IPS DF 6.9 (cell line): ENCODE measurements at regions not wholly inside any gene's neighbourhood (a gene's known extent, or its start where the extent isn't known, plus 50 kb on each side); places are given as distances from the start of the nearest gene placed in this dataset.
"Not testable (repeated sequence)": the region's sequence is repeated elsewhere in the genome, so short reads cannot be mapped to it uniquely, and the experiment has no call there.

Source experiments
- DNase-seq: peaks from one replicate; pipeline ENCODE4 v3.0.0-alpha.2; 2013; ENCODE audit warnings: low read depth, low spot score
- H3K27ac ChIP-seq: one replicate; pipeline ENCODE4 v1.5.1; 2013; ENCODE audit warnings: low read length, control low read depth
- H3K27me3 ChIP-seq: 2 replicates; pipeline ENCODE4 v1.6.1; 2013; ENCODE audit warnings: mild to moderate bottlenecking, low read length; ENCODE audit not compliant: control insufficient read depth, insufficient read depth
- H3K36me3 ChIP-seq: 2 replicates; pipeline ENCODE4 v1.6.1; 2013; ENCODE audit warnings: low read length; ENCODE audit not compliant: control insufficient read depth, insufficient read depth
- H3K4me1 ChIP-seq: 2 replicates; pipeline ENCODE4 v1.6.1; 2013; ENCODE audit warnings: low read length; ENCODE audit not compliant: control insufficient read depth, insufficient read depth
- H3K4me3 ChIP-seq: 2 replicates; pipeline ENCODE4 v1.5.1; 2013; ENCODE audit warnings: mild to moderate bottlenecking, low read length
- H3K9me3 ChIP-seq: 2 replicates; pipeline ENCODE4 v1.6.1; 2013; ENCODE audit warnings: low read length, inconsistent platforms; ENCODE audit not compliant: control insufficient read depth, insufficient read depth
- WGBS: extraction: QIAGEN DNeasy Blood & Tissue Kit; methylation state at CpG from one replicate; pipeline ENCODE4 v1.1.7; 2013; ENCODE audit warnings: mixed read lengths, missing lambda C conversion rate; ENCODE audit not compliant: insufficient read length, insufficient coverage; 5-methylcytosine and 5-hydroxymethylcytosine counted together

DNA sequence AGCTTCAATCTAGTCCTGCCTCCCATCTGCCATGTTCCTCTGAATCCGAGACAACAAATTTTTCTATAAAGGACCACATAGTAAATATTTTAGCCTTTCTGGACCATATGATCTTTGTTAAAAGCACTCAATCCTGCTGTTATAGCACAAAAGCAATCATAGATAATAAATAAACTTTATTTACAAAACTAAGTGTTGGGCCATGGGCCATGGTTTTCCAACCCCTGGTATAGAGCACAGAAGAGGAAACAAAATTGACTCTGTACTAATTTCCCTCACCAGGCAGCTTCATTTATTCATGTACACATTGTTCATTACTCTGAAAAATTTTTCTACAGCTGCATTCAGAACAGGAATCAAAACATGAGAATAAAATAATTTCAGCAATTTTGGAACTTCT lies 288.9 kb downstream of the AGTPBP1 start:
- no CpG with 5 or more reads among the region's 1 CpG for WGBS
- Histone ChIP-seq H3K36me3 (no peaks in the 10 kb centered on the region), H3K27ac (no peak overlapping the region), H3K4me3 (no peak overlapping the region), H3K4me1 (no peaks in the 10 kb centered on the region), H3K9me3 (no peaks in the 10 kb centered on the region), H3K27me3 (no peaks in the 10 kb centered on the region)
- no peak for DNase-seq

DNA sequence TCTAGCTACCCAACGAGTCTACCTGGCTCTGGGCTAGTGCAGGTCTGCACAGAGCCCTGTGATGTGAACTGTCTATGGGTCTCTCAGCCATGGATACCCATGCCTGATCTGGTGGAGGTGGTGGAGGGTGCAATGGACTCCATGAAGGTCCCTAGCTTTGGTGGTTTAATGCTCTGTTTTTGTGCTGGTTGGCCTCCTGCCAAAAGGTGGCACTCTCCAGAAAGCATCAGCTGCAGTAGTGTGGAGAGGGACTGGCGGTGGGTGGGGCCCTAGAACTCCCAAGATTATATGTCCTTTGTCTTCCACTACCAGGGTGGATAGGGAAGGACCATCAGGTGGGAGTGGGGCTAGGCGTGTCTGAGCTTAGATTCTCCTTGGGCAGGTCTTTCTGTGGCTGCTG lies 290.1 kb downstream of the AGTPBP1 start:
- no peak overlapping the region for H3K27ac ChIP-seq
- no peak for DNase-seq
- no peaks in the 10 kb centered on the region for H3K36me3 ChIP-seq
- H3K4me3 ChIP-seq = no peak overlapping the region
- no peaks in the 10 kb centered on the region for H3K4me1 ChIP-seq
- no peaks in the 10 kb centered on the region for H3K27me3 ChIP-seq
- H3K9me3 ChIP-seq = no peaks in the 10 kb centered on the region
- WGBS = no CpG with 5 or more reads among the region's 3 CpGs

DNA sequence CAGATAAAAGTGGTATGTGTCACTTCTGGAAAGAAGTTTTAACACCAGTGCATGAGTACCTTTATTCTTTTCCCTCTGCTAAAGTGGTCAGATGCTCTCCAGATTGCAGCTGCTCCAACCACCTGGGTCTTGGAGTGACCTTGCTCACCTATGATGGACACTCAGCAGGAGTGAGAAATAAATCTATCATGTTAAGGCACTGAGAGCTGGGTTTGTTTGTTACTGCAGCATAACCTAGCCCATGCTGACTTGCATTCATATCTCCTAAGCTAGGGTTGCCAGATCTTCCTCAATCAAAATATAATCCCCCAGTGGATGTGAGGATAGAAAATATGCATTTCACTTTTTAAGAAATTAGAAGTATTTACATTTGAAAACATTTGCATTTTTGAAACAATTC lies 295.9 kb downstream of the AGTPBP1 start:
- H3K27me3 ChIP-seq = no peaks in the 10 kb centered on the region
- H3K27ac ChIP-seq = no peak overlapping the region
- no peaks in the 10 kb centered on the region for H3K9me3 ChIP-seq
- no peaks in the 10 kb centered on the region for H3K36me3 ChIP-seq
- DNase-seq = no peak
- H3K4me1 ChIP-seq = no peaks in the 10 kb centered on the region
- H3K4me3 ChIP-seq = no peak overlapping the region

DNA sequence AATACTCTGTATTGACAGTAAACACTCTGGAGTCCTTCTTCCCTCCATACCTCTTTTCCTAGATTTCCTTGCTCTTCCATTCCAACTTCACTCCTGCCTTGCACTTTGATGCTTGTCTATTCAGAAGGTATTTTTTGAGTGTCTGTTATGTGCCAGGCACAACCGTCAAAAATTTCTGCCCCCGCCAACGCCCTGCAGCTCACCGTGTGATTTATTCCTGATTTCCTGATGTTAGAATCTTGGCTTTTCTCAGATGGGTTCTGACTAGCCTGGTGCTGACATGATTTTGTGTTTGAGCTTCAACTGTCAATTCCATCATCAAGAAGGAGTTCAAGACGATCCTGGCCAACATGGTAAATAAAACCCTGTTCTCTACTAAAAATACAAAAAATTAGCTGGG lies 297.5 kb downstream of the AGTPBP1 start:
- Histone ChIP-seq H3K27ac (no peak overlapping the region), H3K36me3 (no peaks in the 10 kb centered on the region), H3K4me1 (no peaks in the 10 kb centered on the region), H3K9me3 (no peaks in the 10 kb centered on the region), H3K4me3 (no peak overlapping the region), H3K27me3 (no peaks in the 10 kb centered on the region)
- DNase-seq = no peak
- WGBS = no CpG with 5 or more reads among the region's 5 CpGs

DNA sequence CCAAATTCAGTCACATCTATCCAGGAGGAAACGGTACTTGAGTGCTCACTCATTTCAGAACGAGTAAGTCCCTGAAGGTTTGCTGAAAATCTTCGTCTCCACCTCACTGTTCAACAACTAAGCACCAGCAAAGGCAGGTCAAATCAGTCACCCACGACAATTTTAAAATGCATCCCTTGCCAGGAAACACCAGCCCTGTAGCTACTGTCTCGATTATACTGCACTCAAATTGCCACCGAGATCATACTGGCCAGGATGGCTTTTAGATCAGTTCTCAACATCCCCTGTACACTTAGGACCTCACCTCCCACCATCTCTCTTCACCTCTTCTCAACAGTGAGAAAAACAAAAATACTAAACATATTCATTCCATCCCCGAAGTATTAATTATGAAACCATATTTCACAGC lies 298.6 kb downstream of the AGTPBP1 start:
- Histone ChIP-seq H3K4me3 (no peak overlapping the region), H3K27ac (no peak overlapping the region), H3K27me3 (no peaks in the 10 kb centered on the region), H3K9me3 (no peaks in the 10 kb centered on the region), H3K36me3 (no peaks in the 10 kb centered on the region), H3K4me1 (no peaks in the 10 kb centered on the region)
- no peak for DNase-seq
- 100% methylated on average over 1 of the region's 7 CpGs for WGBS

GRCh38 chr9:85439791-85440190 lies 302.0 kb downstream of the AGTPBP1 start:
- Histone ChIP-seq H3K36me3 (no peaks in the 10 kb centered on the region), H3K4me3 (no peak overlapping the region), H3K4me1 (no peaks in the 10 kb centered on the region), H3K27ac (no peak overlapping the region), H3K9me3 (no peaks in the 10 kb centered on the region), H3K27me3 (no peaks in the 10 kb centered on the region)
- no CpG with 5 or more reads among the region's 7 CpGs for WGBS
- DNase-seq = no peak

DNA sequence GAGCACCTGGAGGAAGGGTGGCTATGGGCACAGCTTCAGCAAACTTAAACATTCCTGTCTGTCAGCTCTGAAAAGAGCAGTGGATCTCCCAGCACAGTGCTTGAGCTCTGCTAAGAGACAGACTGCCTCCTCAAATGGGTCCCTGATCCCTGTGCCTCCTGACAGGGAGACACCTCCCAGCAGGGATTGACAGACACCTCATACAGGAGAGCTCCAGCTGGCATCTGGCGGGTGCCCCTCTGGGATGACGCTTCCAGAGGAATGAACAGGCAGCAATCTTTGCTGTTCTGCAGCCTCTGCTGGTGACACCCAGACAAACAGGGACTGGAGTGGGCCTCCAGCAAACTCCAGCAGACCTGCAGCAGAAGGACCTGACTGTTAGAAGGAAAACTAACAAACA lies 307.8 kb downstream of the AGTPBP1 start:
- not testable (repeated sequence) for H3K4me1 ChIP-seq, H3K9me3 ChIP-seq, H3K36me3 ChIP-seq, H3K27ac ChIP-seq, DNase-seq, H3K27me3 ChIP-seq, H3K4me3 ChIP-seq
- WGBS = no CpG with 5 or more reads among the region's 2 CpGs

GRCh38 chr9:85433551-85433950 lies 308.2 kb downstream of the AGTPBP1 start:
- WGBS = no CpG with 5 or more reads among the region's 3 CpGs
- H3K36me3 ChIP-seq, H3K27me3 ChIP-seq, H3K27ac ChIP-seq, H3K9me3 ChIP-seq, H3K4me1 ChIP-seq, H3K4me3 ChIP-seq, DNase-seq: not testable (repeated sequence)

DNA sequence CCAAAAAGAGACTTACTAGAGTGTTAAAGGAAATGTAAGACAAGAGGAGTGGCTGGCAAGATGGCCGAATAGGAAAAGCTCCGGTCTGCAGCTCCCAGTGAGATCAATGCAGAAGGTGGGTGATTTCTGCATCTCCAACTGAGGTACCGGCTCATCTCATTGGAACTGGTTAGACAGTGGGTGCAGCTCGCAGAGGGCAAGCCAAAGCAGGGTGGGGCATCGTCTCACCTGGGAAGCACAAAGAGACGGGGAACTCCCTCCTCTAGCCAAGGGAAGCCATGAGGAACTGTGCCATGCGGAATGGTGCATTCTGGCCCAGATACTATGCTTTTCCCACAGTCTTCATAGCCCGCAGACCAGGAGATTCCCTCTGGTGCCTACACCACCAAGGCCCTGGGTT lies 308.7 kb downstream of the AGTPBP1 start:
- Histone ChIP-seq H3K27me3 (no peaks in the 10 kb centered on the region), H3K9me3 (no peaks in the 10 kb centered on the region), H3K36me3 (no peaks in the 10 kb centered on the region), H3K4me3 (no peak overlapping the region), H3K4me1 (no peaks in the 10 kb centered on the region), H3K27ac (no peak overlapping the region)
- WGBS = no CpG with 5 or more reads among the region's 8 CpGs
- no peak for DNase-seq

- no peak overlapping the region for H3K4me3 ChIP-seq
- H3K4me1 ChIP-seq = no peaks in the 10 kb centered on the region
- no peak overlapping the region for H3K27ac ChIP-seq
- no peaks in the 10 kb centered on the region for H3K36me3 ChIP-seq
- no CpG with 5 or more reads among the region's 3 CpGs for WGBS
- no peaks in the 10 kb centered on the region for H3K9me3 ChIP-seq
- H3K27me3 ChIP-seq = no peaks in the 10 kb centered on the region
- no peak for DNase-seq
Measured at GRCh38 chr9:85432599-85432998, 309.2 kb downstream of the AGTPBP1 start.

GRCh38 chr9:85431339-85432102 lies 310.2 kb downstream of the AGTPBP1 start:
- no peak overlapping the region for H3K4me3 ChIP-seq
- H3K27me3 ChIP-seq = no peaks in the 10 kb centered on the region
- H3K27ac ChIP-seq = no peak overlapping the region
- H3K9me3 ChIP-seq = no peaks in the 10 kb centered on the region
- H3K4me1 ChIP-seq = no peaks in the 10 kb centered on the region
- DNase-seq = no peak
- no CpG with 5 or more reads among the region's 3 CpGs for WGBS
- H3K36me3 ChIP-seq = no peaks in the 10 kb centered on the region
